ENCODE measurements at regions not wholly inside any gene's neighbourhood (a gene's known extent, or its start where the extent isn't known, plus 50 kb on each side); places are given as distances from the start of the nearest gene placed in this dataset.

GRCh38 chr2:226497146-226497909 is 302.3 kb downstream of the IRS1 start (continued):
- no peak for TF ChIP-seq MYC (CRISPR knock-in tag; IDR thresholded peaks at IDR 0.05; ENCODE audit: borderline replicate concordance)
- TF ChIP-seq NR1H2 (CRISPR knock-in tag; IDR thresholded peaks at IDR 0.05; ENCODE audit: borderline replicate concordance, low read depth): no peak
- no peak for TF ChIP-seq ZNF772 (CRISPR knock-in tag; IDR thresholded peaks at IDR 0.05)
- TF ChIP-seq CCAR2 (optimal IDR thresholded peaks at IDR 0.05; ENCODE audit: low read depth, low read length): no peak
- TF ChIP-seq KLF15 (CRISPR knock-in tag; IDR thresholded peaks at IDR 0.05; ENCODE audit: borderline replicate concordance): no peak
- no peak for TF ChIP-seq AGO2 (optimal IDR thresholded peaks at IDR 0.05; ENCODE audit: low read depth, low read length)
- TF ChIP-seq FOSL2 (CRISPR knock-in tag; IDR thresholded peaks at IDR 0.05): no peak
- TF ChIP-seq MATR3 (CRISPR knock-in tag; IDR thresholded peaks at IDR 0.05): no peak

- ChIA-PET POLR2A (no interaction called here), CTCF (ENCODE audit: low intra/inter-chr PET ratio, low total read pairs) (no interaction called here)
- H3K79me2 ChIP-seq (ENCODE audit: insufficient read depth, low read length): no peaks in the 10 kb centered on the region
- no peak overlapping the region for H3K9ac ChIP-seq (ENCODE audit: insufficient read depth, low read depth, low read length)
- no peaks in the 10 kb centered on the region for H4K20me1 ChIP-seq (ENCODE audit: insufficient read depth, low read length)
- H3K36me3 ChIP-seq (replicated peaks in 1 of 2; ENCODE audit: control insufficient read depth in 1 of 2, insufficient read depth in 2 of 2, low read length in 2 of 2): no peaks in the 10 kb centered on the region
- TF ChIP-seq ZNF800 (CRISPR knock-in tag; IDR thresholded peaks at IDR 0.05) (no peak), NCOA2 (CRISPR knock-in tag; IDR thresholded peaks at IDR 0.05) (no peak), ZNF879 (CRISPR knock-in tag; IDR thresholded peaks at IDR 0.05) (no peak), ZBTB1 (CRISPR knock-in tag; IDR thresholded peaks at IDR 0.05; ENCODE audit: borderline replicate concordance) (no peak), ZBTB20 (CRISPR knock-in tag; IDR thresholded peaks at IDR 0.05; ENCODE audit: borderline replicate concordance, low read depth) (no peak), ZNF746 (CRISPR knock-in tag; IDR thresholded peaks at IDR 0.05) (no peak), ZNF616 (CRISPR knock-in tag; IDR thresholded peaks at IDR 0.05; ENCODE audit: low read depth) (no peak)
- in situ Hi-C loops (cut with HindIII; ENCODE audit: extremely low pct_ligation_motif_present, low pct_unique_long_range_greater_than_20kb): no loop called here
- 60% methylated on average over 2 of the region's 2 CpGs for WGBS (ENCODE audit: low lambda C conversion rate)
- H3K4me2 ChIP-seq (ENCODE audit: low read depth, low read length): no peak overlapping the region
- BruUV-seq (replicated peaks): no TSS peak
- no peaks in the 10 kb centered on the region for H3K9me3 ChIP-seq (ENCODE audit: low read length)
- intact Hi-C loops (cut with micrococcal nuclease; ENCODE audit: unreplicated experiment): no loop called here
- ATAC-seq (no peak), FAIRE-seq (no peak), DNase-seq (ENCODE audit: low spot score) (no peak)
- H2AFZ ChIP-seq (ENCODE audit: low read length): no peak overlapping the region
- H3K4me1 ChIP-seq (ENCODE audit: insufficient read depth, low read length): peaks cover 21% of the 10 kb centered on the region
- H3K27me3 ChIP-seq (ENCODE audit: control insufficient read depth in 1 of 2, insufficient read depth in 2 of 2, low read length in 2 of 2): no peaks in the 10 kb centered on the region
- no peak overlapping the region for H3K4me3 ChIP-seq (replicated peaks in 1 of 3; ENCODE audit: insufficient read depth in 1 of 3, low read depth in 2 of 3, low read length in 3 of 3)
- no peak overlapping the region for H3K27ac ChIP-seq (ENCODE audit: extremely low read length, insufficient read depth, low read length)
Observed at GRCh38 chr2:226496273-226496550, 303.4 kb downstream of the IRS1 start.
